B cell (primary cell): ENCODE measurements at regions not wholly inside any gene's neighbourhood (a gene's known extent, or its start where the extent isn't known, plus 50 kb on each side); places are given as distances from the start of the nearest gene placed in this dataset.

Experiments used
- EZH2 ChIP-seq: IDR thresholded peaks from 2 replicates; pipeline ENCODE4 v1.6.1; 2012; ENCODE audit warnings: borderline replicate concordance, low read depth, mild to moderate bottlenecking, moderate library complexity, low read length; ENCODE audit not compliant: insufficient read depth, poor library complexity, severe bottlenecking
- TF ChIP-seq, protein P1 (sequence below): fragments of 200-600 bp; IDR thresholded peaks from one replicate; pipeline ENCODE4 v1.8.0; 2022; ENCODE audit warnings: antibody characterized with exemption, mild to moderate bottlenecking

DNA sequence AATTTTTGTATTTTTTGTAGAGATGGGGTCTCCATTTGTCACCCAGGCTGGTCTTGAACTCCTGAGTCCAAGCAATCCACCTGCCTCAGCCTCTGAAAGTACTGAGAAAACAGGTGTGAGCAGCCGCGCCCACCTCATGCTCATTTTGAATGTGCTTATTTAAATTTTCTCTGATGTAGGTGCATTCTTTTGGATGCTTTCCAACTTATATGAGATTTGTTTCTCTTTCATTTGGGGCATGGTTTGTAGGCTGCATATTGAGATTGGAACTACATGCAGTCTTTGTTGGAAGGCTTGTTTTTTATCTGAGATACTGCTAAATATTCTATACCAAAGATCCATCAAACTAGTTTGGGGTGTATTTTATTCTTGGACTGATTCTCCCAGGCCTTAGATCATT is 81.0 kb upstream of the IVNS1ABP start:
- TF ChIP-seq, protein P1, sequence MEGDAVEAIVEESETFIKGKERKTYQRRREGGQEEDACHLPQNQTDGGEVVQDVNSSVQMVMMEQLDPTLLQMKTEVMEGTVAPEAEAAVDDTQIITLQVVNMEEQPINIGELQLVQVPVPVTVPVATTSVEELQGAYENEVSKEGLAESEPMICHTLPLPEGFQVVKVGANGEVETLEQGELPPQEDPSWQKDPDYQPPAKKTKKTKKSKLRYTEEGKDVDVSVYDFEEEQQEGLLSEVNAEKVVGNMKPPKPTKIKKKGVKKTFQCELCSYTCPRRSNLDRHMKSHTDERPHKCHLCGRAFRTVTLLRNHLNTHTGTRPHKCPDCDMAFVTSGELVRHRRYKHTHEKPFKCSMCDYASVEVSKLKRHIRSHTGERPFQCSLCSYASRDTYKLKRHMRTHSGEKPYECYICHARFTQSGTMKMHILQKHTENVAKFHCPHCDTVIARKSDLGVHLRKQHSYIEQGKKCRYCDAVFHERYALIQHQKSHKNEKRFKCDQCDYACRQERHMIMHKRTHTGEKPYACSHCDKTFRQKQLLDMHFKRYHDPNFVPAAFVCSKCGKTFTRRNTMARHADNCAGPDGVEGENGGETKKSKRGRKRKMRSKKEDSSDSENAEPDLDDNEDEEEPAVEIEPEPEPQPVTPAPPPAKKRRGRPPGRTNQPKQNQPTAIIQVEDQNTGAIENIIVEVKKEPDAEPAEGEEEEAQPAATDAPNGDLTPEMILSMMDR, result no peak
- TF ChIP-seq EZH2, result no peak
